PC-3 (cell line): ENCODE measurements at regions not wholly inside any gene's neighbourhood (a gene's known extent, or its start where the extent isn't known, plus 50 kb on each side); places are given as distances from the start of the nearest gene placed in this dataset.

ENCODE experiments used
- ATAC-seq: fragments of 200-7000 bp; cut with Tn5 transposase; 2 replicates; pipeline ENCODE4 v1.9.1; 2020; ENCODE audit warnings: mild to moderate bottlenecking, moderate library complexity
- BruUV-seq: library from RNA; stranded (reverse); fragments of 400-500 nt; replicated peaks from 2 replicates; lab custom pipeline; 2021; lab: Mats Ljungman, UMichigan
- CTCF ChIA-PET: fragments of 300-600 bp; sonication (Branson Sonifier 250); formaldehyde crosslinking; loops from one replicate; lab custom pipeline; 2022; ENCODE audit warnings: antibody characterized with exemption; lab: Charles Lee
- POLR2A ChIA-PET: fragments of 300-600 bp; sonication (Branson Sonifier 250); formaldehyde crosslinking; loops from one replicate; lab custom pipeline; 2022; ENCODE audit warnings: antibody characterized with exemption; ENCODE audit not compliant: unreplicated experiment; lab: Charles Lee
- DNase-seq: peaks from one replicate; pipeline ENCODE4 v3.0.0-alpha.2; 2015
- H2AFZ ChIP-seq: fragments of 300-600 bp; sonication (generic); 2 replicates; pipeline ENCODE4 v1.6.0; 2016; ENCODE audit warnings: antibody characterized with exemption, low read length
- H3F3A ChIP-seq: fragments of 300-600 bp; sonication (generic); one replicate; pipeline ENCODE4 v1.6.0; 2017; ENCODE audit warnings: antibody characterized with exemption, low read length, control low read depth, mild to moderate bottlenecking; ENCODE audit not compliant: unreplicated experiment
- H3K27ac ChIP-seq: fragments of 300-600 bp; sonication (generic); 2 replicates; pipeline ENCODE4 v1.5.1; 2016; ENCODE audit warnings: mild to moderate bottlenecking, low read length
- H3K27me3 ChIP-seq: fragments of 300-600 bp; sonication (generic); 2 replicates; pipeline ENCODE4 v1.6.1; 2016; ENCODE audit warnings: low read length, mixed read lengths
- H3K36me3 ChIP-seq: fragments of 300-600 bp; sonication (generic); 2 replicates; pipeline ENCODE4 v1.6.1; 2016; ENCODE audit warnings: low read depth, mixed run types, low read length, mixed read lengths
- H3K4me1 ChIP-seq: fragments of 300-600 bp; sonication (generic); 2 replicates; pipeline ENCODE4 v1.5.1; 2016; ENCODE audit warnings: low read length; ENCODE audit not compliant: insufficient read depth
- H3K4me2 ChIP-seq: fragments of 300-600 bp; sonication (generic); 2 replicates; pipeline ENCODE4 v1.6.0; 2016; ENCODE audit warnings: low read length
- H3K4me3 ChIP-seq: fragments of 300-600 bp; sonication (generic); 2 replicates; pipeline ENCODE4 v1.5.1; 2016; ENCODE audit warnings: mild to moderate bottlenecking, low read length, mixed read lengths
- H3K79me2 ChIP-seq: fragments of 300-600 bp; sonication (generic); 2 replicates; pipeline ENCODE4 v1.6.1; 2017; ENCODE audit warnings: low read length, mixed read lengths
- H3K9ac ChIP-seq: fragments of 300-600 bp; sonication (generic); 2 replicates; pipeline ENCODE4 v1.6.0; 2016; ENCODE audit warnings: mild to moderate bottlenecking, low read length
- H3K9me2 ChIP-seq: fragments of 300-600 bp; sonication (generic); replicated peaks from 2 replicates; pipeline ENCODE4 v1.6.1; 2016; ENCODE audit warnings: mixed run types, low read length, mixed read lengths
- H3K9me3 ChIP-seq: fragments of 300-600 bp; sonication (generic); 2 replicates; pipeline ENCODE4 v1.6.1; 2016; ENCODE audit warnings: low read length, mixed read lengths
- H4K20me1 ChIP-seq: fragments of 300-600 bp; sonication (generic); 2 replicates; pipeline ENCODE4 v1.6.1; 2016; ENCODE audit warnings: low read length, mixed read lengths
- CTCF ChIP-seq: fragments of 300-600 bp; sonication (generic); conservative IDR thresholded peaks from 2 replicates; pipeline ENCODE4 v1.5.1; 2017; ENCODE audit warnings: antibody characterized with exemption, low read depth, mild to moderate bottlenecking, low read length
- EZH2 ChIP-seq: fragments of 300-600 bp; sonication (generic); IDR thresholded peaks from one replicate; pipeline ENCODE4 v1.6.1; 2017; ENCODE audit warnings: antibody characterized with exemption, mild to moderate bottlenecking, low read length; ENCODE audit not compliant: unreplicated experiment
- EZH2phosphoT487 ChIP-seq: fragments of 300-600 bp; sonication (generic); IDR thresholded peaks from 2 replicates; pipeline ENCODE4 v1.6.1; 2018; ENCODE audit warnings: mild to moderate bottlenecking, antibody characterized with exemption, low read length, borderline replicate concordance
- intact Hi-C: fragments of 100-400 bp; cut with micrococcal nuclease; formaldehyde crosslinking; loops from 2 replicates; pipeline ENCODE4 v1.9.0; 2023

- Histone ChIP-seq H3K27ac (no peak overlapping the region), H3K36me3 (no peaks in the 10 kb centered on the region), H3K9me3 (no peaks in the 10 kb centered on the region), H3F3A (no peaks in the 10 kb centered on the region), H3K9me2 (no peaks in the 10 kb centered on the region), H4K20me1 (no peaks in the 10 kb centered on the region), H3K27me3 (no peaks in the 10 kb centered on the region), H3K4me2 (no peak overlapping the region), H3K4me3 (no peak overlapping the region), H3K4me1 (peaks cover 10% of the 10 kb centered on the region), H3K79me2 (no peaks in the 10 kb centered on the region), H2AFZ (no peak overlapping the region), H3K9ac (no peak overlapping the region)
- BruUV-seq = no TSS peak
- ATAC-seq (no peak), DNase-seq (no peak)
- POLR2A ChIA-PET = no interaction called here
- intact Hi-C loops = no loop called here
- CTCF ChIA-PET = no interaction called here
- TF ChIP-seq EZH2phosphoT487 (no peak), CTCF (no peak), EZH2 (no peak)
Observed at GRCh38 chr2:53558867-53559266, 208.7 kb upstream of the CHAC2 start.

GRCh38 chr2:53549497-53549896 is 218.1 kb upstream of the CHAC2 start:
- intact Hi-C loops = no loop called here
- H3K27me3 ChIP-seq = no peaks in the 10 kb centered on the region
- DNase-seq (no peak), ATAC-seq (no peak)
- ChIA-PET CTCF (no interaction called here), POLR2A (no interaction called here)
- H3K9ac ChIP-seq = no peak overlapping the region
- H3F3A ChIP-seq = no peaks in the 10 kb centered on the region
- H3K9me2 ChIP-seq = no peaks in the 10 kb centered on the region
- H3K4me3 ChIP-seq = no peak overlapping the region
- H3K79me2 ChIP-seq = no peaks in the 10 kb centered on the region
- no TSS peak for BruUV-seq
- H3K36me3 ChIP-seq = no peaks in the 10 kb centered on the region
- H3K4me2 ChIP-seq = no peak overlapping the region
- H3K27ac ChIP-seq = no peak overlapping the region
- H4K20me1 ChIP-seq = no peaks in the 10 kb centered on the region
- no peak for TF ChIP-seq CTCF
- TF ChIP-seq EZH2phosphoT487 = no peak
- TF ChIP-seq EZH2 = no peak
- no peaks in the 10 kb centered on the region for H3K9me3 ChIP-seq
- H3K4me1 ChIP-seq = 0 out of 2 replicates have a peak, but pooled peaks cover 5% of the 10 kb centered on the region
- H2AFZ ChIP-seq = no peak overlapping the region

- DNase-seq (no peak), ATAC-seq (no peak)
- H3K9me3 ChIP-seq = no peaks in the 10 kb centered on the region
- H3K4me2 ChIP-seq = no peak overlapping the region
- BruUV-seq = no TSS peak
- H3K27me3 ChIP-seq = no peaks in the 10 kb centered on the region
- H3K9ac ChIP-seq = no peak overlapping the region
- H3F3A ChIP-seq = no peaks in the 10 kb centered on the region
- no peak overlapping the region for H2AFZ ChIP-seq
- intact Hi-C loops = no loop called here
- H3K9me2 ChIP-seq = no peaks in the 10 kb centered on the region
- ChIA-PET CTCF (no interaction called here), POLR2A (no interaction called here)
- no peaks in the 10 kb centered on the region for H3K36me3 ChIP-seq
- no peak overlapping the region for H3K4me3 ChIP-seq
- H3K4me1 ChIP-seq = 0 out of 2 replicates have a peak, but pooled peaks cover 5% of the 10 kb centered on the region
- H3K27ac ChIP-seq = no peak overlapping the region
- no peaks in the 10 kb centered on the region for H4K20me1 ChIP-seq
- no peaks in the 10 kb centered on the region for H3K79me2 ChIP-seq
- TF ChIP-seq EZH2 (no peak), CTCF (no peak), EZH2phosphoT487 (no peak)
Observed at GRCh38 chr2:53545604-53546003, 222.0 kb upstream of the CHAC2 start.
